MCF 10A (cell line): ENCODE measurements at regions not wholly inside any gene's neighbourhood (a gene's known extent, or its start where the extent isn't known, plus 50 kb on each side); places are given as distances from the start of the nearest gene placed in this dataset.
A peak's percentile ranks its signal among the peaks of the same experiment; 100 is the strongest.

Experiments used
- BruUV-seq: library from RNA; stranded (reverse); fragments of 400-500 nt; replicated peaks from 2 replicates; lab custom pipeline; 2021; lab: Mats Ljungman, UMichigan
- CTCF ChIA-PET: fragments of 300-600 bp; sonication (Branson Sonifier 250); formaldehyde crosslinking; extraction: SDS; loops from one replicate; lab custom pipeline; 2021; ENCODE audit warnings: antibody characterized with exemption, inconsistent platforms; lab: Yijun Ruan, JAX
- POLR2A ChIA-PET: fragments of 300-600, 350-650 bp; sonication (Branson Sonifier 250); formaldehyde crosslinking; extraction: SDS; loops from one replicate; lab custom pipeline; 2020; ENCODE audit warnings: antibody characterized with exemption, inconsistent platforms; lab: Yijun Ruan, JAX
- DNase-seq: peaks from one replicate; pipeline ENCODE4 v3.0.0-alpha.2; 2018; ENCODE audit not compliant: unreplicated experiment
- H3K27ac Mint-ChIP-seq: one replicate; pipeline ENCODE4 v1.8.0; 2022; ENCODE audit warnings: mild to moderate bottlenecking, low read depth, mixed read lengths; ENCODE audit not compliant: unreplicated experiment
- H3K27me3 Mint-ChIP-seq: one replicate; pipeline ENCODE4 v1.8.0; 2022; ENCODE audit warnings: mixed read lengths; ENCODE audit not compliant: insufficient read depth, unreplicated experiment
- H3K36me3 Mint-ChIP-seq: one replicate; pipeline ENCODE4 v1.8.0; 2022; ENCODE audit warnings: mild to moderate bottlenecking, moderate library complexity, mixed read lengths; ENCODE audit not compliant: insufficient read depth, unreplicated experiment
- H3K4me1 Mint-ChIP-seq: one replicate; pipeline ENCODE4 v1.8.0; 2022; ENCODE audit warnings: mixed read lengths; ENCODE audit not compliant: insufficient read depth, unreplicated experiment
- H3K4me3 Mint-ChIP-seq: one replicate; pipeline ENCODE4 v1.8.0; 2022; ENCODE audit warnings: mild to moderate bottlenecking, moderate library complexity, mixed read lengths; ENCODE audit not compliant: unreplicated experiment
- H3K9me3 Mint-ChIP-seq: one replicate; pipeline ENCODE4 v1.8.0; 2022; ENCODE audit warnings: mixed read lengths; ENCODE audit not compliant: unreplicated experiment
- CTCF ChIP-seq: fragments of 200-600 bp; IDR thresholded peaks from one replicate; pipeline ENCODE4 v1.8.0; 2022; ENCODE audit warnings: antibody characterized with exemption, mild to moderate bottlenecking; ENCODE audit not compliant: unreplicated experiment
- intact Hi-C: fragments of 100-400 bp; cut with micrococcal nuclease; formaldehyde crosslinking; loops from 2 replicates; pipeline ENCODE4 v1.14.1; 2022

- Mint-ChIP-seq H3K27ac (no peak overlapping the region), H3K27me3 (no peaks in the 10 kb centered on the region), H3K4me3 (no peak overlapping the region), H3K36me3 (no peaks in the 10 kb centered on the region), H3K9me3 (peaks cover 13% of the 10 kb centered on the region), H3K4me1 (no peaks in the 10 kb centered on the region)
- CTCF ChIA-PET, result interaction anchor here (0.6 kb wide), 1 partner anchor 117 kb away, joined by 3 read pairs; no protein-coding TSS in a partner anchor
- POLR2A ChIA-PET, result interaction anchor here (0.6 kb wide), 1 partner anchor 1553 kb away, joined by 3 read pairs; no protein-coding TSS in a partner anchor
- intact Hi-C loops, result no loop called here
- no peak for DNase-seq
- no TSS peak for BruUV-seq
- TF ChIP-seq CTCF, result no peak
Observed at GRCh38 chrX:125641405-125641804, 321.7 kb downstream of the TEX13C start.

- no peaks in the 10 kb centered on the region for H3K27me3 Mint-ChIP-seq
- no peak overlapping the region for H3K27ac Mint-ChIP-seq
- H3K4me1 Mint-ChIP-seq, result peaks cover under 1% of the 10 kb centered on the region
- DNase-seq, result no peak
- peak; percentile 13 for TF ChIP-seq CTCF
- ChIA-PET POLR2A (no interaction called here), CTCF (no interaction called here)
- BruUV-seq, result no TSS peak
- H3K4me3 Mint-ChIP-seq, result no peak overlapping the region
- H3K9me3 Mint-ChIP-seq, result peaks cover 13% of the 10 kb centered on the region
- H3K36me3 Mint-ChIP-seq, result no peaks in the 10 kb centered on the region
- intact Hi-C loops, result no loop called here
Observed at GRCh38 chrX:125646195-125646594, 326.5 kb downstream of the TEX13C start.

- peak; percentile 24 for DNase-seq
- no TSS peak for BruUV-seq
- Mint-ChIP-seq H3K36me3 (no peaks in the 10 kb centered on the region), H3K4me3 (peak overlapping the region; percentile 19), H3K9me3 (no peaks in the 10 kb centered on the region), H3K27me3 (no peaks in the 10 kb centered on the region), H3K27ac (peak overlapping the region; percentile 23), H3K4me1 (peaks cover 15% of the 10 kb centered on the region)
- CTCF ChIA-PET, result no interaction called here
- no peak for TF ChIP-seq CTCF
- intact Hi-C loops, result loop anchor here (10.0 kb wide), 2 partner anchors 147 to 517 kb away; no protein-coding TSS in a partner anchor
- POLR2A ChIA-PET, result no interaction called here
Observed at GRCh38 chrX:125651426-125651825, 331.8 kb downstream of the TEX13C start.

GRCh38 chrX:125654501-125654900 lies 334.8 kb downstream of the TEX13C start:
- no peaks in the 10 kb centered on the region for H3K27me3 Mint-ChIP-seq
- TF ChIP-seq CTCF, result no peak
- peak overlapping the region; percentile 32 for H3K4me3 Mint-ChIP-seq
- CTCF ChIA-PET, result interaction anchor here (0.7 kb wide), 1 partner anchor 20 kb away, joined by 4 read pairs; no protein-coding TSS in a partner anchor
- no peak for DNase-seq
- POLR2A ChIA-PET, result no interaction called here
- peaks cover 15% of the 10 kb centered on the region for H3K4me1 Mint-ChIP-seq
- intact Hi-C loops, result loop anchor here (10.0 kb wide), 2 partner anchors 150 to 520 kb away; no protein-coding TSS in a partner anchor
- peak overlapping the region; percentile 53 for H3K27ac Mint-ChIP-seq
- BruUV-seq, result no TSS peak
- peaks cover 2% of the 10 kb centered on the region for H3K9me3 Mint-ChIP-seq
- no peaks in the 10 kb centered on the region for H3K36me3 Mint-ChIP-seq
